Cardiac muscle cell (in vitro differentiated cells and primary cell): ENCODE measurements at regions not wholly inside any gene's neighbourhood (a gene's known extent, or its start where the extent isn't known, plus 50 kb on each side); places are given as distances from the start of the nearest gene placed in this dataset.
A peak's percentile ranks its signal among the peaks of the same experiment; 100 is the strongest.

Experiments used
- DNase-seq, 2 donors: peaks; one replicate each; pipeline versions ENCODE4 v3.0.0 to v3.0.0-alpha.2; 2010 to 2017; ENCODE audit warnings: low read depth in 1 of 2, low spot score in 1 of 2
- H3K27ac ChIP-seq: fragments of 200-600 bp; sonication (generic); 2 replicates; pipeline ENCODE4 v1.5.1; 2016
- H3K27me3 ChIP-seq: fragments of 200-600 bp; sonication (generic); 2 replicates; pipeline ENCODE4 v1.6.0; 2016; ENCODE audit warnings: control low read depth
- H3K36me3 ChIP-seq: fragments of 200-600 bp; sonication (generic); 2 replicates; pipeline ENCODE4 v1.5.1; 2016; ENCODE audit warnings: control low read depth
- H3K4me1 ChIP-seq: fragments of 200-600 bp; sonication (generic); 2 replicates; pipeline ENCODE4 v1.8.1; 2017; ENCODE audit warnings: low read depth, mild to moderate bottlenecking, mixed run types
- H3K4me3 ChIP-seq: fragments of 200-600 bp; sonication (generic); 2 replicates; pipeline ENCODE4 v1.5.1; 2016; ENCODE audit warnings: mild to moderate bottlenecking
- H3K9me3 ChIP-seq: fragments of 200-600 bp; sonication (generic); 2 replicates; pipeline ENCODE4 v1.5.1; 2017; ENCODE audit warnings: low read depth, mild to moderate bottlenecking, control low read depth
- TF ChIP-seq, protein P1 (sequence below): IDR thresholded peaks from 2 replicates; pipeline ENCODE4 v1.5.1; 2012; ENCODE audit warnings: low read depth, mild to moderate bottlenecking, low read length

DNA sequence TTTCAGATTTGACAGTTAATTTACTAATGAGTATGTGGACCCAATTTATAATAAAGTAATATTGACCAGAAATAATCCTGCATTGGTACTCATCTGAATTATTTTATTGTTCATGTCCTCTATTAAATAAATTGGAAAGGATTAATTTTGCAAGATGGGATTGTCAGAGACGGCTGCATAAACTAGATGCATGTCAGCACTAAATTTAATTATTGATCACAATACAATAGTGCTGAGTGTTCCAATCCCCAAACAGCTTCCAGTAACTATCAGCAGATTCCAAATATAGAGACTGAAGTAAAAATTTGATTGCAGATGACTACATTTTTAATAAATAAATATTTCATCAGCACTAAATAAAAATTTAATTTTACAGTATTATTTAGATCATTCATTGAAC lies 387.2 kb downstream of the GRB14 start:
- Histone ChIP-seq H3K4me3 (no peak overlapping the region), H3K36me3 (no peaks in the 10 kb centered on the region), H3K4me1 (no peaks in the 10 kb centered on the region), H3K27me3 (no peaks in the 10 kb centered on the region), H3K9me3 (no peaks in the 10 kb centered on the region), H3K27ac (no peak overlapping the region)
- TF ChIP-seq, protein P1, sequence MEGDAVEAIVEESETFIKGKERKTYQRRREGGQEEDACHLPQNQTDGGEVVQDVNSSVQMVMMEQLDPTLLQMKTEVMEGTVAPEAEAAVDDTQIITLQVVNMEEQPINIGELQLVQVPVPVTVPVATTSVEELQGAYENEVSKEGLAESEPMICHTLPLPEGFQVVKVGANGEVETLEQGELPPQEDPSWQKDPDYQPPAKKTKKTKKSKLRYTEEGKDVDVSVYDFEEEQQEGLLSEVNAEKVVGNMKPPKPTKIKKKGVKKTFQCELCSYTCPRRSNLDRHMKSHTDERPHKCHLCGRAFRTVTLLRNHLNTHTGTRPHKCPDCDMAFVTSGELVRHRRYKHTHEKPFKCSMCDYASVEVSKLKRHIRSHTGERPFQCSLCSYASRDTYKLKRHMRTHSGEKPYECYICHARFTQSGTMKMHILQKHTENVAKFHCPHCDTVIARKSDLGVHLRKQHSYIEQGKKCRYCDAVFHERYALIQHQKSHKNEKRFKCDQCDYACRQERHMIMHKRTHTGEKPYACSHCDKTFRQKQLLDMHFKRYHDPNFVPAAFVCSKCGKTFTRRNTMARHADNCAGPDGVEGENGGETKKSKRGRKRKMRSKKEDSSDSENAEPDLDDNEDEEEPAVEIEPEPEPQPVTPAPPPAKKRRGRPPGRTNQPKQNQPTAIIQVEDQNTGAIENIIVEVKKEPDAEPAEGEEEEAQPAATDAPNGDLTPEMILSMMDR: no peak
- DNase-seq: no peak

DNA sequence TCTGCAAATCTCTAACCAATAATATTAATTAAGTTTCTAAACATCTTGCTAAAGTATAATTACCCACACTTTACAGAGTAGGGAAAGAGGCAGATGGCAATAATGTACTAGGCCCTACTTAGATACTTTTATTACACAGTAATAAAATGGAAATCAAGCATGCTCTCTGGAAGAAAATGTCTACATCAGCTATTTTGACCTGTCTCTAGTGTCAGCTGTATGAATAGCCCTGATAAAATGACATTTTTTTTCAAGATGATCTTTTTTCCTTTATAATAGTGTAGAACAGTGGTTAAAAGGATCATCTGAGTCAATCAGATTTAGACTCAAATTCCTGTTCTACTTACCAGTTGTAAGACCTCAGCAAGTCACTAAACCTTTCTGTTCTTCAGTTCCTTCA lies 397.3 kb downstream of the GRB14 start:
- Histone ChIP-seq H3K4me1 (no peaks in the 10 kb centered on the region), H3K9me3 (no peaks in the 10 kb centered on the region), H3K27me3 (no peaks in the 10 kb centered on the region), H3K27ac (no peak overlapping the region), H3K36me3 (no peaks in the 10 kb centered on the region), H3K4me3 (no peak overlapping the region)
- DNase-seq: no peak
- TF ChIP-seq, protein P1: no peak

DNA sequence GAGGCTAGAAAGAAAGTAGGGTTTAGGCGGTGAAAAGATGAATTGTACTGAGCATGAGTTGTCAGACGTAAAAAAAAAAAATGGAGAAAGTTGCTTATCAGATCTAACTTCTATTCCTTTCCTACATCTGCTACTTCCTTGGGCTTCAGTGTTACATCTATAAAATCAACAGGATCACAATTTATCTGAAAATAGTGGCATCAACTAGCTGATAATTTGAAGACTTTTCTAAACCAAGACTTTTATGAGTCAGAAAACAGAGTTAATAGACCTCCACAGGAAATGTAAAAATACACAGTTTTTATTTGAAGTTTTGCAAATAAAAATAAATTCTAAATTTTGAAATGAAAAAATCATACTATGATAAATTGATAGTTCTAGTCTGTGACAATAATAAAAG lies 399.8 kb downstream of the GRB14 start:
- Histone ChIP-seq H3K27ac (no peak overlapping the region), H3K4me3 (no peak overlapping the region), H3K4me1 (no peaks in the 10 kb centered on the region), H3K9me3 (no peaks in the 10 kb centered on the region), H3K27me3 (no peaks in the 10 kb centered on the region), H3K36me3 (no peaks in the 10 kb centered on the region)
- no peak for DNase-seq
- TF ChIP-seq, protein P1: no peak

DNA sequence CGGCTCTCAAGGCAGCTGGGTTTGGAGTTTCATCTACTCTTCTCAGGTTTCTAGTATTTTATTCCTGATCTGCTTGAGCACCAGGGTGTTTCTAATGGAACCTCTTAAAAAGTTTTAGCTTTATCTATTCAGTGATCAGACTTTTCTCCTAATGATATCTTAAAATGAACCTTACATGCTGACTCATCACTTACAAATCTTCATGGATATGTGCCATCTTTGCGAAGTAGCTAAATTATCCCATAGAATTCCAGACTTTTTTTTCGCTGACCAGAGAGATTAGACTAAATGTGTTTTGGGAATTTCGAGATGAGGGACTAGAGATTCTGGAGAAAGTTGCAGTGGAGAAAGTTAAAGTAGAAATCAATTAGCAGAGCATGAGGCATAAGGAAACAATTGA lies 401.0 kb downstream of the GRB14 start:
- Histone ChIP-seq H3K9me3 (no peaks in the 10 kb centered on the region), H3K4me1 (no peaks in the 10 kb centered on the region), H3K27ac (no peak overlapping the region), H3K36me3 (no peaks in the 10 kb centered on the region), H3K4me3 (no peak overlapping the region), H3K27me3 (no peaks in the 10 kb centered on the region)
- TF ChIP-seq, protein P1: no peak
- no peak for DNase-seq

DNA sequence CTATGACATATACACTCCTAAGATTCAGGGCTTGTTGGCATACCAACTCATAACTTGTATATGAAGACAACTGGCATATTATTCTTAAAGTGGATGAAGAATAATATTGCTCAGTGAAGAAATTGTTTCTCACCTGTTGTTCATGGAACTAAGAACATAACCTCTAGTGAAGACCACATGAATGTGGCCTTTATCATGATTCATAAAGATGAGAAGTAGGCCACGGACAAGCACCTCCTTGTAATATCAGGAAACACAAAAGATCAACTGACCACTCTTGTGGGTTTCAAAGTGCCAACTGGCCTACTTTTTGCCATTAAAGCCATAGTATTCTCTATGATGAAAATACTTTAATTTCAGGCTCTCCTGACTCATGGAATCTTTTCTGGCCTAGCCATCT lies 407.4 kb downstream of the GRB14 start:
- DNase-seq: no peak
- TF ChIP-seq, protein P1: no peak
- H3K9me3 ChIP-seq: no peaks in the 10 kb centered on the region
- H3K36me3 ChIP-seq: no peaks in the 10 kb centered on the region
- H3K4me3 ChIP-seq: no peak overlapping the region
- H3K4me1 ChIP-seq: no peaks in the 10 kb centered on the region
- H3K27ac ChIP-seq: no peak overlapping the region
- no peaks in the 10 kb centered on the region for H3K27me3 ChIP-seq

DNA sequence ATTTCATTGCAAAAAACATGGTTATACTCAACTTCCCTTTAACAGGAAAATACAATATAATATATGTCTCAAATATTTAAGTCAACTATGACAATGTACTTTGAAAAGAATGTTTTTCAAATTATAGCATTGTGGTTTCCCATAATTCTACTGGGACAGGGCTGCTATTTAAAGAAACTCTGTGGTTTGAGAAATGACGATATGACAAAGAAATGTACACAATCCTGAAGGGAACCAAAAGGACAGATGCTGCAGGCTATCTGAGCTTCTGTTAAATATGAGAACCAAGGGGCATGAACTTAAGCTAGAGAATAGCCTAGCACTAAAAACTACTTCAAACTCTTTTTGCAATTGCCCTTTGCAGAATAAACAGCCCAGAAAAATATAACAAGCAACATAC lies 415.9 kb downstream of the GRB14 start:
- Histone ChIP-seq H3K9me3 (no peaks in the 10 kb centered on the region), H3K4me1 (no peaks in the 10 kb centered on the region), H3K36me3 (no peaks in the 10 kb centered on the region), H3K4me3 (no peak overlapping the region), H3K27ac (no peak overlapping the region), H3K27me3 (no peaks in the 10 kb centered on the region)
- DNase-seq: peak in 1 of 2 donors; percentile 16
- TF ChIP-seq, protein P1: no peak
